Left ventricle myocardium inferior (tissue), 1 donor: ENCODE measurements at regions not wholly inside any gene's neighbourhood (a gene's known extent, or its start where the extent isn't known, plus 50 kb on each side); places are given as distances from the start of the nearest gene placed in this dataset.

Source experiments
- DNase-seq: peaks from one replicate; pipeline ENCODE4 v3.0.0-alpha.2; 2020
- H3K27ac ChIP-seq: fragments of 200-600 bp; replicated peaks from 2 replicates; pipeline ENCODE4 v1.8.0; 2021
- H3K27me3 ChIP-seq: fragments of 200-600 bp; 2 replicates; pipeline ENCODE4 v1.8.0; 2021; ENCODE audit warnings: low read depth
- H3K36me3 ChIP-seq: fragments of 200-600 bp; 2 replicates; pipeline ENCODE4 v1.8.0; 2021
- H3K4me1 ChIP-seq: fragments of 200-600 bp; 2 replicates; pipeline ENCODE4 v1.8.0; 2021
- H3K4me3 ChIP-seq: fragments of 200-600 bp; 2 replicates; pipeline ENCODE4 v1.8.0; 2021; ENCODE audit warnings: mild to moderate bottlenecking, moderate library complexity
- H3K9me3 ChIP-seq: fragments of 200-600 bp; replicated peaks from 2 replicates; pipeline ENCODE4 v1.8.0; 2021
- intact Hi-C: fragments of 100-400 bp; cut with micrococcal nuclease; formaldehyde crosslinking; loops from one replicate; pipeline ENCODE4 v1.11.0; 2022
- TF ChIP-seq, protein P1 (sequence below): fragments of 200-600 bp; IDR thresholded peaks from 2 replicates; pipeline ENCODE4 v1.8.0; 2021; ENCODE audit warnings: antibody characterized with exemption, mild to moderate bottlenecking, borderline replicate concordance
- donor health status: DM: no; HTN: yes; CAD: no; lungs with severe emphysema.

DNA sequence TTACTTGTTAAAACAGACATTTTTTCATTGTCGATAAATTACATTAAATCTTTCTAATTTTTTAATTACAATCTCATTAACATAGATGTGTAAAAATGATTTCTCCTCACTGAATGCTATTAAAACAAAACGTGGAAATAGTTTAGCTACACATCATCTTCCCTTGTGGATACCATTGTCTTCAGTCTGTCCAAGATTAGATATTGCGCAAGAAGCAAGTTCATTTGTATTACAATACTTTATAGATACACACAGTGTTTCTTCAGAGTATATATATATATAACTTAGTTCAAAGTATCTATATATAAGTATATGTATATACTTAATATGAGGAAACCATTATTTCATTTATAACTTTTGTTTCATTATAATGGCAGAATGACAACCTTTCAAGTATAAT, 883.3 kb upstream of the CNTN5 start:
- Histone ChIP-seq H3K27ac (no peak overlapping the region), H3K4me3 (no peak overlapping the region), H3K27me3 (no peaks in the 10 kb centered on the region), H3K9me3 (peaks cover 20% of the 10 kb centered on the region), H3K4me1 (no peaks in the 10 kb centered on the region), H3K36me3 (no peaks in the 10 kb centered on the region)
- TF ChIP-seq, protein P1, sequence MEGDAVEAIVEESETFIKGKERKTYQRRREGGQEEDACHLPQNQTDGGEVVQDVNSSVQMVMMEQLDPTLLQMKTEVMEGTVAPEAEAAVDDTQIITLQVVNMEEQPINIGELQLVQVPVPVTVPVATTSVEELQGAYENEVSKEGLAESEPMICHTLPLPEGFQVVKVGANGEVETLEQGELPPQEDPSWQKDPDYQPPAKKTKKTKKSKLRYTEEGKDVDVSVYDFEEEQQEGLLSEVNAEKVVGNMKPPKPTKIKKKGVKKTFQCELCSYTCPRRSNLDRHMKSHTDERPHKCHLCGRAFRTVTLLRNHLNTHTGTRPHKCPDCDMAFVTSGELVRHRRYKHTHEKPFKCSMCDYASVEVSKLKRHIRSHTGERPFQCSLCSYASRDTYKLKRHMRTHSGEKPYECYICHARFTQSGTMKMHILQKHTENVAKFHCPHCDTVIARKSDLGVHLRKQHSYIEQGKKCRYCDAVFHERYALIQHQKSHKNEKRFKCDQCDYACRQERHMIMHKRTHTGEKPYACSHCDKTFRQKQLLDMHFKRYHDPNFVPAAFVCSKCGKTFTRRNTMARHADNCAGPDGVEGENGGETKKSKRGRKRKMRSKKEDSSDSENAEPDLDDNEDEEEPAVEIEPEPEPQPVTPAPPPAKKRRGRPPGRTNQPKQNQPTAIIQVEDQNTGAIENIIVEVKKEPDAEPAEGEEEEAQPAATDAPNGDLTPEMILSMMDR: no peak
- no peak for DNase-seq
- intact Hi-C loops: no loop called here

- TF ChIP-seq, protein P1: no peak
- no peak overlapping the region for H3K4me3 ChIP-seq
- intact Hi-C loops: no loop called here
- no peaks in the 10 kb centered on the region for H3K36me3 ChIP-seq
- no peaks in the 10 kb centered on the region for H3K27me3 ChIP-seq
- H3K9me3 ChIP-seq: peaks cover 26% of the 10 kb centered on the region
- DNase-seq: no peak
- H3K27ac ChIP-seq: no peak overlapping the region
- no peaks in the 10 kb centered on the region for H3K4me1 ChIP-seq
Measured at GRCh38 chr11:98143661-98144060, 877.1 kb upstream of the CNTN5 start.

DNA sequence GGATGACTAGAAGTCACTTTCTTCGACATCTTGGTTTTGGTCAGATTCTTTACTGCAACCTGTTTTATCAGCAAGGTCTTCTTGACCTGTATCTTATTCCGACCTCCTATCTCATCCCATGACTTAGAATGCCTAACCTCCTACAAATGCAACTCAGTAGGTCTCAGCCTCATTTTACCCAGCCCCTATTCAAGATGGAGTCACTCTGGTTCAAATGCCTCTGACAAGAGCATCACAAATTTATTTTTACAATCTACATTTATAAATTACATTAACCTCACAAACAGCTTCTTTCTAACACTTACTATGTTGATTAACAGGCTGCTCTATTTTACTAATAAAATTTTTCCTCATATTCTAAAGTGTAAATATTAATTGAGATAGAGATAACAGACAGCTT, 867.0 kb upstream of the CNTN5 start:
- intact Hi-C loops: no loop called here
- Histone ChIP-seq H3K4me3 (no peak overlapping the region), H3K27me3 (no peaks in the 10 kb centered on the region), H3K36me3 (no peaks in the 10 kb centered on the region), H3K9me3 (peaks cover 20% of the 10 kb centered on the region), H3K4me1 (no peaks in the 10 kb centered on the region), H3K27ac (no peak overlapping the region)
- DNase-seq: no peak
- TF ChIP-seq, protein P1: no peak

GRCh38 chr11:98155696-98156095, 865.1 kb upstream of the CNTN5 start:
- H3K27me3 ChIP-seq: no peaks in the 10 kb centered on the region
- H3K4me1 ChIP-seq: no peaks in the 10 kb centered on the region
- no peak overlapping the region for H3K27ac ChIP-seq
- H3K36me3 ChIP-seq: no peaks in the 10 kb centered on the region
- H3K9me3 ChIP-seq: peaks cover 19% of the 10 kb centered on the region
- TF ChIP-seq, protein P1: no peak
- H3K4me3 ChIP-seq: no peak overlapping the region
- intact Hi-C loops: no loop called here
- no peak for DNase-seq

DNA sequence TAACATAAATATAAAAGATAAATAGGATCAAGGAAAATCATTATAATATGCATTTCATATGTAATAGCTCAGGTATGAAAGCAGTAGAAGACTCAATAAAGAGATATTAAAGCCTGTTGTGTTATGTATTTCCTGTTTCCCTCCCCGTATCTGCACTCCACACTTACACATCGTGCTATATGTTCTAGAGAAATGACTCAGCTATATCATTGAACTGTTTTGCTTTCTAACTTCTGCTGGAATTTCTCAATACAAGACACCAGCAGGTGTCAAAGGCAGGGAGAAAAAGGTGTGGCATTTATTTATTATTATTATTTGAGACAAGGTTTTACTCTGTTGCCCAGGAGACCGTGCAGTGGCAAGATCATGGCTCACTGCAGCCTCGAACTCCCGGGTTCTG, 842.8 kb upstream of the CNTN5 start:
- no peak overlapping the region for H3K4me3 ChIP-seq
- H3K27me3 ChIP-seq: no peaks in the 10 kb centered on the region
- TF ChIP-seq, protein P1: no peak
- no peaks in the 10 kb centered on the region for H3K4me1 ChIP-seq
- peaks cover 6% of the 10 kb centered on the region for H3K9me3 ChIP-seq
- no peak overlapping the region for H3K27ac ChIP-seq
- H3K36me3 ChIP-seq: no peaks in the 10 kb centered on the region
- no peak for DNase-seq
- intact Hi-C loops: no loop called here

GRCh38 chr11:98180511-98180910, 840.2 kb upstream of the CNTN5 start:
- Histone ChIP-seq H3K27me3 (no peaks in the 10 kb centered on the region), H3K9me3 (peaks cover 8% of the 10 kb centered on the region), H3K27ac (no peak overlapping the region), H3K4me3 (no peak overlapping the region), H3K36me3 (no peaks in the 10 kb centered on the region), H3K4me1 (no peaks in the 10 kb centered on the region)
- TF ChIP-seq, protein P1: no peak
- intact Hi-C loops: no loop called here
- no peak for DNase-seq
